Mesothelial cell of epicardium (in vitro differentiated cells): ENCODE measurements at regions not wholly inside any gene's neighbourhood (a gene's known extent, or its start where the extent isn't known, plus 50 kb on each side); places are given as distances from the start of the nearest gene placed in this dataset.
"Not testable (repeated sequence)": the region's sequence is repeated elsewhere in the genome, so short reads cannot be mapped to it uniquely, and the experiment has no call there.

Experiments used
- DNase-seq, 2 experiments: peaks; one replicate each; pipeline ENCODE4 v3.0.0; 2021; ENCODE audit warnings: low spot score in 2 of 2; ENCODE audit not compliant: unreplicated experiment in 2 of 2
- H3K27ac Mint-ChIP-seq: 2 replicates; pipeline ENCODE4 v1.8.0; 2021; ENCODE audit warnings: mixed read lengths
- H3K27me3 Mint-ChIP-seq: 2 replicates; pipeline ENCODE4 v1.8.0; 2021; ENCODE audit warnings: low read depth, mixed read lengths
- H3K36me3 Mint-ChIP-seq: 2 replicates; pipeline ENCODE4 v1.8.0; 2021; ENCODE audit warnings: mixed read lengths
- H3K4me1 Mint-ChIP-seq: 2 replicates; pipeline ENCODE4 v1.8.0; 2021; ENCODE audit warnings: mixed read lengths
- H3K4me3 Mint-ChIP-seq: 2 replicates; pipeline ENCODE4 v1.8.0; 2021; ENCODE audit warnings: mild to moderate bottlenecking, moderate library complexity, mixed read lengths
- H3K9me3 Mint-ChIP-seq: 2 replicates; pipeline ENCODE4 v1.8.0; 2021; ENCODE audit warnings: mixed read lengths
- TF ChIP-seq, protein P1 (sequence below): fragments of 200-600 bp; sonication (generic); IDR thresholded peaks from one replicate; pipeline ENCODE4 v1.5.0; 2021; ENCODE audit warnings: antibody characterized with exemption; ENCODE audit not compliant: unreplicated experiment

DNA sequence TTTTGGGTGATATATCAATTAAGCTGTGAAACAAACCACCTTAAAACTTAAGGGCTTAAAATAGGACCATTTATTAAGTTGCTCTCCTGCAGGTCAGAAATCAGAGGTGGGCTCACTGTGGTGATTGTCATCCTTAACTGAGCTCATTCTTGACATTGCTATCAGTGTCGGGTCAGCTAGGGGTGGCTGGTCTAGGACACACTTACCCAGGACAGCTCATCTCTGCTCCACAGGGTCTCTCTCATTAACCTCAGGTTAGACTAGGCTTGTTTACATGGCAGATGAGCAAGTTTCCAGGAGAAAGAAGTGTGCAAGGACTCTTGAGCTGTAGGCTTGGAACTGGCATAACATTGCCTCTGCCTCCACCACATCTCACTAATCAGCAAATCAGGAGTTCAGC lies 601.0 kb upstream of the RAG2 start:
- H3K9me3 Mint-ChIP-seq = peaks cover 16% of the 10 kb centered on the region
- no peaks in the 10 kb centered on the region for H3K4me1 Mint-ChIP-seq
- H3K27me3 Mint-ChIP-seq = no peaks in the 10 kb centered on the region
- no peak for DNase-seq
- TF ChIP-seq, protein P1, sequence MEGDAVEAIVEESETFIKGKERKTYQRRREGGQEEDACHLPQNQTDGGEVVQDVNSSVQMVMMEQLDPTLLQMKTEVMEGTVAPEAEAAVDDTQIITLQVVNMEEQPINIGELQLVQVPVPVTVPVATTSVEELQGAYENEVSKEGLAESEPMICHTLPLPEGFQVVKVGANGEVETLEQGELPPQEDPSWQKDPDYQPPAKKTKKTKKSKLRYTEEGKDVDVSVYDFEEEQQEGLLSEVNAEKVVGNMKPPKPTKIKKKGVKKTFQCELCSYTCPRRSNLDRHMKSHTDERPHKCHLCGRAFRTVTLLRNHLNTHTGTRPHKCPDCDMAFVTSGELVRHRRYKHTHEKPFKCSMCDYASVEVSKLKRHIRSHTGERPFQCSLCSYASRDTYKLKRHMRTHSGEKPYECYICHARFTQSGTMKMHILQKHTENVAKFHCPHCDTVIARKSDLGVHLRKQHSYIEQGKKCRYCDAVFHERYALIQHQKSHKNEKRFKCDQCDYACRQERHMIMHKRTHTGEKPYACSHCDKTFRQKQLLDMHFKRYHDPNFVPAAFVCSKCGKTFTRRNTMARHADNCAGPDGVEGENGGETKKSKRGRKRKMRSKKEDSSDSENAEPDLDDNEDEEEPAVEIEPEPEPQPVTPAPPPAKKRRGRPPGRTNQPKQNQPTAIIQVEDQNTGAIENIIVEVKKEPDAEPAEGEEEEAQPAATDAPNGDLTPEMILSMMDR = no peak
- no peak overlapping the region for H3K27ac Mint-ChIP-seq
- H3K36me3 Mint-ChIP-seq = no peaks in the 10 kb centered on the region
- no peak overlapping the region for H3K4me3 Mint-ChIP-seq

DNA sequence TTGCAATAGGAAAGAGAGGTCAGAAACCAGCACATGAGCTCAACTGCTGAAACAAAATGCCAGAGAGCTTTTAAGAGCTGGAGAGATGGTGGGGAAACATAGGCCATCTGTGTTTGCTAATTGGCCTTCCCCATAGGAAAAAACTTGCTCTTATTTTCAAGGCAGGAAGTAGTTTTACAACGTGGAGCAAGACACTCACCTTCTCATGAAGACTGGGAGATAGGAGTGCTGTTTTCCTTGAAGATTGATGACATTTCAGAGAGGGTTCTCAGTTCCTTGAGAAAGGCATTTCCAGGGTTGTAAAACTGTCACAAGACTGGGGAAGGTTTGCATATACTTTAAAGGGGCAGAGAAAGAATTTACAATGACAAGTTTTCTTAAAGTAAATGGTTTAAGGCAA lies 586.3 kb upstream of the RAG2 start:
- no peak overlapping the region for H3K27ac Mint-ChIP-seq
- peaks cover 19% of the 10 kb centered on the region for H3K9me3 Mint-ChIP-seq
- H3K4me1 Mint-ChIP-seq = peaks cover 12% of the 10 kb centered on the region
- no peaks in the 10 kb centered on the region for H3K27me3 Mint-ChIP-seq
- no peak for DNase-seq
- TF ChIP-seq, protein P1 = no peak
- no peaks in the 10 kb centered on the region for H3K36me3 Mint-ChIP-seq
- no peak overlapping the region for H3K4me3 Mint-ChIP-seq

DNA sequence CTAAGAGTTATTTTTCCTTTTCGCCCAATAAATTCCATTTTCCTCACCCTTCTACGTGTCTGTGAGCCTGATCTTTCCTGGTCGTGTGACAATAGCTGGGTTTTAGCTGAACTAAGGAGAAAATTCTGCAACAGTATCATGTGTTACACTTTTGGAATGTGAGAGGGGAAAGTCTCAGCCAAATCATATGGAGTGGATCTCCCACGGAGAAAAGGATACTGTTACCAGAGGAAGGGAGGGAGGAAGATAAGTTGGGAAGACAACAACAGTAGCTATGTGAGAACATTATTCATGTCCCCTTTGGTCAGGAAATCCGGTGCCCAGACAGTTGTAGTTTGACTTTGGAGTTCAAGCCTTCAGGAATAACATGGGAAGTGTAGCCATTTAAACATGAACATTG lies 584.0 kb upstream of the RAG2 start:
- Mint-ChIP-seq H3K4me1 (peaks cover 23% of the 10 kb centered on the region), H3K9me3 (peaks cover 22% of the 10 kb centered on the region), H3K4me3 (no peak overlapping the region), H3K36me3 (no peaks in the 10 kb centered on the region), H3K27ac (no peak overlapping the region), H3K27me3 (no peaks in the 10 kb centered on the region)
- no peak for DNase-seq
- TF ChIP-seq, protein P1 = no peak

DNA sequence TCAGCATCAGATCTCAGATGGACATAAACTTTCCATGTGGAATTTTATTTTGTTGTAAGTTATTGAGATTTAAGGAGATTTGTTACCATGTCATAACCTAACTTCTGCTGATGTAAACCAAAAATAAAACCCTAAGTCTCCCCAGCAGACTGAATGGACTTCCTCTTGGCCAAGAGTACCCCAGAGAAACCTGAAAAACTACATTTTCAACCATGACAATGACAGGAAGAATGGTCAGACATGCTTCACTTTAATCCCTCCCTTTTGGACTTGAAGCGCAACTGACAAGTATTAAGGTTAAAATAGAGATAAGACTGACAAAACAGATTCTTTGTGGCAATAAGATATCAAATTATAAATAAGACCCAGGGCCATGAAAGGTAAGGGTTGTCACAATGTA lies 579.7 kb upstream of the RAG2 start:
- peaks cover 29% of the 10 kb centered on the region for H3K9me3 Mint-ChIP-seq
- H3K4me1 Mint-ChIP-seq = peaks cover 25% of the 10 kb centered on the region
- H3K27ac Mint-ChIP-seq = peak overlapping the region; percentile 52
- no peaks in the 10 kb centered on the region for H3K27me3 Mint-ChIP-seq
- no peak overlapping the region for H3K4me3 Mint-ChIP-seq
- DNase-seq = no peak
- TF ChIP-seq, protein P1 = no peak
- no peaks in the 10 kb centered on the region for H3K36me3 Mint-ChIP-seq

DNA sequence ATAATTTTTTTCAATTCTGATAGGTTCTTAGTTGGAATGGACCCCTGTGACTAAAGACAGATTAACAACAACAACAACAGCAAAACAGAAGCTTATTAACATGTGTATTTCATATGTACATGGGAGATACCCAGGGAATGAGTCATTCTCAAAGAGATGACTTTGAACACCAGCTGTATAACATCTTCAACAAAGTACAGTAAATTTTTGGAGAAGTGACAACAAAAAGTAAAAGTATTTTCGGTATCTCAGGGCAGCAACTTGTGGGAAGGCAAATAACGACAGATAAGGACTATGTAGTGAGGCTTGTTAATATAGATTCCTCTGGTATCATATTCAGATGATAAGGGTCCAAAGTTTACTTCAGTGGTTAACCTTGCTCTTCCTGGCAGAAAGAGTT lies 573.4 kb upstream of the RAG2 start:
- TF ChIP-seq, protein P1 = no peak
- no peaks in the 10 kb centered on the region for H3K27me3 Mint-ChIP-seq
- H3K9me3 Mint-ChIP-seq = peaks cover 7% of the 10 kb centered on the region
- H3K27ac Mint-ChIP-seq = no peak overlapping the region
- DNase-seq = no peak
- H3K4me3 Mint-ChIP-seq = no peak overlapping the region
- no peaks in the 10 kb centered on the region for H3K36me3 Mint-ChIP-seq
- H3K4me1 Mint-ChIP-seq = peaks cover 7% of the 10 kb centered on the region

DNA sequence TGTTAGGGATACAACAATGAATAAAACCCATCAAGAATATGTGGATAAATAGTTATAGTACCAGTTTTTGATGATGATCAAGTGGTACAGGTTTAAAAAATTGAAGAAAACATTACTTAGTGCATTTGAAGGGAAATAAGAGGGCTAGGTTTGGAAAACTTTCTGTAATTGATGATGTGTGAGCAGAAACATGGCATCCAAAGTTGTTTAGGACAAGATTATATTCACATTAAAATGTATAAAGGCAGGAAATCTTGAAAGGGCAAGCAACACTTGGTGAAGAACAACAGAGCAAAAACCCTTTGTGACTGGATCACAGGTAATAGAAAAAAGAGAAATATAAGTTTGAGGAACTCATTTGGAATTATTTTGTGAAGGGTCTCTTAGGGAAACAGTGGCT lies 572.3 kb upstream of the RAG2 start:
- Mint-ChIP-seq H3K36me3 (no peaks in the 10 kb centered on the region), H3K4me1 (peaks cover 2% of the 10 kb centered on the region), H3K27me3 (no peaks in the 10 kb centered on the region), H3K27ac (no peak overlapping the region), H3K9me3 (peaks cover 7% of the 10 kb centered on the region), H3K4me3 (no peak overlapping the region)
- DNase-seq = no peak
- TF ChIP-seq, protein P1 = no peak

DNA sequence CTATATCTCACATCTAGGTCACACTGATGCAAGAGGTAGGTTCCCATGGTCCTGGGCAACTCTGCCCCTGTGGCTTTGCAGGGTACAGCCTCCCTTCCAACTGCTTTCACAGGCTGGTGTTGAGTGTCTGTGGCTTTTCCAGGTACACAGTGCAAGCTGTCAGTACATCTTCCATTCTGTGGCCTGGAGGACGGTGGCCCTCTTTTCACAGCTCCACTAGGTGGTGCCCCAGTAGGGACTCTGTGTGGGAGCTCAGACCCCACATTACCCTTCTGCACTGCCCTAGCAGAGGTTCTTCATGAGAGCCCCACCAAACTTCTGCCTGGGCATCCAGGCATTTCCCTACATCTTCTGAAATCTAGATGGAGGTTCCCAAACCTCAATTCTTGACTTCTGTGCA lies 547.4 kb upstream of the RAG2 start:
- H3K27ac Mint-ChIP-seq, H3K4me3 Mint-ChIP-seq: not testable (repeated sequence)
- H3K9me3 Mint-ChIP-seq = peaks cover 10% of the 10 kb centered on the region

More for the DNA sequence above, 547.4 kb upstream of the RAG2 start:
- H3K27me3 Mint-ChIP-seq, DNase-seq, H3K4me1 Mint-ChIP-seq, H3K36me3 Mint-ChIP-seq: not testable (repeated sequence)
